Breast epithelium (tissue), 3 donors: ENCODE measurements at regions not wholly inside any gene's neighbourhood (a gene's known extent, or its start where the extent isn't known, plus 50 kb on each side); places are given as distances from the start of the nearest gene placed in this dataset.

Experiments
- CTCF ChIP-seq, 3 donors: fragments of 450-650 bp; IDR thresholded peaks; one replicate each; pipeline ENCODE4 v1.5.1; 2016 to 2017; ENCODE audit warnings: antibody characterized with exemption in 3 of 3, mild to moderate bottlenecking in 3 of 3, moderate library complexity in 3 of 3
- POLR2A ChIP-seq: fragments of 450-650 bp; IDR thresholded peaks from one replicate; pipeline ENCODE4 v1.6.1; 2016; ENCODE audit warnings: antibody characterized with exemption, mild to moderate bottlenecking, moderate library complexity
- POLR2AphosphoS5 ChIP-seq, 3 donors: sonication (generic); formaldehyde crosslinking; IDR thresholded peaks; one replicate each; pipeline ENCODE4 v1.6.1; 2017; ENCODE audit warnings: antibody characterized with exemption in 3 of 3

GRCh38 chr1:208362011-208362410 is 117.8 kb upstream of the PLXNA2 start:
- no peak for TF ChIP-seq CTCF (IDR thresholded peaks at IDR 0.05)
- no peak for TF ChIP-seq POLR2A
- TF ChIP-seq POLR2AphosphoS5 (IDR thresholded peaks at IDR 0.05): no peak
